H7 (cell line): ENCODE measurements at regions not wholly inside any gene's neighbourhood (a gene's known extent, or its start where the extent isn't known, plus 50 kb on each side); places are given as distances from the start of the nearest gene placed in this dataset.

ENCODE experiments used
- DNase-seq: peaks from one replicate; pipeline ENCODE4 v3.0.0; 2012
- H3K27me3 ChIP-seq: 2 replicates; pipeline ENCODE4 v1.6.0; 2011; ENCODE audit warnings: mild to moderate bottlenecking, low read length; ENCODE audit not compliant: control insufficient read depth, insufficient read depth
- H3K36me3 ChIP-seq: replicated peaks from 2 replicates; pipeline ENCODE4 v1.5.1; 2011; ENCODE audit warnings: low read length; ENCODE audit not compliant: control insufficient read depth, insufficient read depth
- H3K4me3 ChIP-seq: 2 replicates; pipeline ENCODE4 v1.5.1; 2011; ENCODE audit warnings: low read depth, mild to moderate bottlenecking, control low read depth, low read length, moderate library complexity; ENCODE audit not compliant: insufficient read depth

GRCh38 chr1:193602705-193603104, 416.3 kb upstream of the B3GALT2 start:
- DNase-seq: no peak
- Histone ChIP-seq H3K36me3 (no peaks in the 10 kb centered on the region), H3K4me3 (no peak overlapping the region), H3K27me3 (no peaks in the 10 kb centered on the region)

- DNase-seq: no peak
- H3K36me3 ChIP-seq: no peaks in the 10 kb centered on the region
- H3K4me3 ChIP-seq: no peak overlapping the region
- no peaks in the 10 kb centered on the region; the same call in 1 of the 2 replicates for H3K27me3 ChIP-seq
Measured at GRCh38 chr1:193593147-193593885, 406.9 kb upstream of the B3GALT2 start.

- no peak for DNase-seq
- Histone ChIP-seq H3K36me3 (no peaks in the 10 kb centered on the region), H3K4me3 (no peak overlapping the region), H3K27me3 (no peaks in the 10 kb centered on the region; the same call in 1 of the 2 replicates)
Measured at GRCh38 chr1:193592317-193592716, 405.9 kb upstream of the B3GALT2 start.

GRCh38 chr1:193590102-193590501, 403.7 kb upstream of the B3GALT2 start:
- DNase-seq: no peak
- H3K27me3 ChIP-seq: no peaks in the 10 kb centered on the region; the same call in 1 of the 2 replicates
- no peaks in the 10 kb centered on the region for H3K36me3 ChIP-seq
- no peak overlapping the region for H3K4me3 ChIP-seq

GRCh38 chr1:193589597-193590040, 403.2 kb upstream of the B3GALT2 start:
- DNase-seq: no peak

GRCh38 chr1:193588311-193589082, 402.1 kb upstream of the B3GALT2 start:
- no peak overlapping the region for H3K4me3 ChIP-seq
- no peak for DNase-seq
- H3K36me3 ChIP-seq: no peaks in the 10 kb centered on the region
- H3K27me3 ChIP-seq: no peaks in the 10 kb centered on the region; the same call in 1 of the 2 replicates

More at GRCh38 chr1:193589597-193590040, 403.2 kb upstream of the B3GALT2 start:
- H3K4me3 ChIP-seq: no peak overlapping the region
- H3K36me3 ChIP-seq: no peaks in the 10 kb centered on the region
- no peaks in the 10 kb centered on the region; the same call in 1 of the 2 replicates for H3K27me3 ChIP-seq

- no peaks in the 10 kb centered on the region for H3K36me3 ChIP-seq
- H3K27me3 ChIP-seq: no peaks in the 10 kb centered on the region; the same call in 1 of the 2 replicates
- DNase-seq: no peak
- no peak overlapping the region for H3K4me3 ChIP-seq
Measured at GRCh38 chr1:193584731-193585239, 398.4 kb upstream of the B3GALT2 start.

- no peak for DNase-seq
- H3K36me3 ChIP-seq: no peaks in the 10 kb centered on the region
- no peak overlapping the region for H3K4me3 ChIP-seq
- H3K27me3 ChIP-seq: no peaks in the 10 kb centered on the region
Measured at GRCh38 chr1:193581341-193581740, 394.9 kb upstream of the B3GALT2 start.

GRCh38 chr1:193580419-193580818, 394.0 kb upstream of the B3GALT2 start:
- DNase-seq: no peak
- Histone ChIP-seq H3K36me3 (no peaks in the 10 kb centered on the region), H3K27me3 (no peaks in the 10 kb centered on the region)

GRCh38 chr1:193579323-193579722, 392.9 kb upstream of the B3GALT2 start:
- no peak overlapping the region for H3K4me3 ChIP-seq
- DNase-seq: no peak
- no peaks in the 10 kb centered on the region for H3K36me3 ChIP-seq
- no peaks in the 10 kb centered on the region for H3K27me3 ChIP-seq

More at GRCh38 chr1:193580419-193580818, 394.0 kb upstream of the B3GALT2 start:
- H3K4me3 ChIP-seq: no peak overlapping the region

GRCh38 chr1:193574913-193575312, 388.5 kb upstream of the B3GALT2 start:
- Histone ChIP-seq H3K4me3 (no peak overlapping the region), H3K36me3 (no peaks in the 10 kb centered on the region), H3K27me3 (no peaks in the 10 kb centered on the region)
- no peak for DNase-seq

GRCh38 chr1:193569983-193570269, 383.5 kb upstream of the B3GALT2 start:
- no peaks in the 10 kb centered on the region for H3K27me3 ChIP-seq
- DNase-seq: no peak
- H3K36me3 ChIP-seq: no peaks in the 10 kb centered on the region
- no peak overlapping the region for H3K4me3 ChIP-seq

- H3K27me3 ChIP-seq: no peaks in the 10 kb centered on the region
- DNase-seq: no peak
- no peaks in the 10 kb centered on the region for H3K36me3 ChIP-seq
- H3K4me3 ChIP-seq: no peak overlapping the region
Measured at GRCh38 chr1:193569096-193569982, 382.9 kb upstream of the B3GALT2 start.

GRCh38 chr1:193568512-193568911, 382.1 kb upstream of the B3GALT2 start:
- Histone ChIP-seq H3K36me3 (no peaks in the 10 kb centered on the region), H3K27me3 (no peaks in the 10 kb centered on the region), H3K4me3 (no peak overlapping the region)
- DNase-seq: no peak
